ENCODE measurements at regions not wholly inside any gene's neighbourhood (a gene's known extent, or its start where the extent isn't known, plus 50 kb on each side); places are given as distances from the start of the nearest gene placed in this dataset.

- Histone ChIP-seq H3K27me3 (replicated peaks in 1 of 2; ENCODE audit: control insufficient read depth in 2 of 2, insufficient read depth in 2 of 2, low read length in 1 of 2) (peaks cover 0 to 3% of the 10 kb centered on the region in 2 experiments; a peak in 2 of 4 replicates), H3K4me2 (ENCODE audit: control insufficient read depth, insufficient read depth) (no peak overlapping the region), H4K20me1 (ENCODE audit: control insufficient read depth, insufficient read depth) (no peaks in the 10 kb centered on the region), H3K4me3 (no peak overlapping the region), H3K9me3 (replicated peaks; ENCODE audit: control insufficient read depth, insufficient read depth, low read length) (no peaks in the 10 kb centered on the region), H2AFZ (ENCODE audit: control insufficient read depth, low read depth, low read length) (no peak overlapping the region), H3K36me3 (ENCODE audit: control insufficient read depth in 2 of 2, insufficient read depth in 2 of 2, low read length in 1 of 2) (no peaks in the 10 kb centered on the region), H3K9ac (ENCODE audit: control insufficient read depth, insufficient read depth, low read length) (no peak overlapping the region), H3K4me1 (ENCODE audit: control insufficient read depth, insufficient read depth, low read length) (no peaks in the 10 kb centered on the region), H3K27ac (ENCODE audit: control insufficient read depth, insufficient read depth) (no peak overlapping the region), H3K79me2 (ENCODE audit: control insufficient read depth, insufficient read depth, low read length) (no peaks in the 10 kb centered on the region)
- ChIA-PET CTCF (no interaction called here), RAD21 (ENCODE audit: unreplicated experiment) (no interaction called here), POLR2A (no interaction called here), SMC1A (ENCODE audit: uncharacterized antibody, unreplicated experiment) (no interaction called here)
- DNase-seq (ENCODE audit: low read depth, low spot score) (no peak), ATAC-seq (no peak), FAIRE-seq (no peak)
- no peak for TF ChIP-seq RELA (IDR thresholded peaks at IDR 0.05; ENCODE audit: borderline replicate concordance, partially characterized antibody)
- no peak for TF ChIP-seq ZBTB11 (CRISPR knock-in tag; IDR thresholded peaks at IDR 0.05)
- TF ChIP-seq LARP7 (IDR thresholded peaks at IDR 0.05) = no peak
- no peak for TF ChIP-seq YBX1 (IDR thresholded peaks at IDR 0.05)
- no peak for TF ChIP-seq SRF (IDR thresholded peaks at IDR 0.05; ENCODE audit: low read depth in 2 of 2, low read length in 2 of 2)
- no peak for TF ChIP-seq EZH2 (IDR thresholded peaks at IDR 0.05; ENCODE audit: borderline replicate concordance, control insufficient read depth, low read depth, low read length)
- no peak for TF ChIP-seq REST (IDR thresholded peaks at IDR 0.05; ENCODE audit: low read depth, low read length)
- TF ChIP-seq SUPT20H (IDR thresholded peaks at IDR 0.05; ENCODE audit: borderline replicate concordance, control insufficient read depth, low read depth, low read length) = no peak
- no peak for TF ChIP-seq POLR2A (IDR thresholded peaks at IDR 0.05; ENCODE audit: low read depth, low read length)
- intact Hi-C loops (cut with micrococcal nuclease; ENCODE audit: unreplicated experiment) (no loop called here), in situ Hi-C loops (cut with MboI) (no loop called here)
- no TSS peak for BruUV-seq (replicated peaks)
- WGBS (ENCODE audit: insufficient coverage, insufficient replicate concordance, low lambda C conversion rate, missing lambda C conversion rate) = 45% methylated on average over 4 of the region's 4 CpGs
These were observed 99.2 kb downstream of the PSMG1 start for GRCh38 chr21:39084073-39084472.

Data from GM12878 (cell line).